H1 (cell line): ENCODE measurements at regions not wholly inside any gene's neighbourhood (a gene's known extent, or its start where the extent isn't known, plus 50 kb on each side); places are given as distances from the start of the nearest gene placed in this dataset.

ENCODE experiments used
- CBX8 ChIP-seq: fragments of 300-800, 300-1000 bp; sonication (generic); IDR thresholded peaks from 2 replicates; pipeline ENCODE4 v1.7.1; 2016; ENCODE audit warnings: low read depth, low read length, borderline replicate concordance
- FOSL1 ChIP-seq: IDR thresholded peaks from 2 replicates; pipeline ENCODE4 v1.6.1; 2011; ENCODE audit warnings: mild to moderate bottlenecking, low read depth, low read length, moderate library complexity; ENCODE audit not compliant: insufficient read depth
- RNF2 ChIP-seq: fragments of 200-900, 300-1000 bp; sonication (generic); IDR thresholded peaks from 2 replicates; pipeline ENCODE4 v1.7.1; 2016; ENCODE audit warnings: borderline replicate concordance, low read depth, mild to moderate bottlenecking, antibody characterized with exemption, low read length; ENCODE audit not compliant: poor library complexity, severe bottlenecking; ENCODE audit errors: missing control alignments
- TAF1 ChIP-seq: IDR thresholded peaks from 2 replicates; pipeline ENCODE4 v1.6.1; 2011; ENCODE audit warnings: mild to moderate bottlenecking, low read depth, low read length
- YY1 ChIP-seq: IDR thresholded peaks from 2 replicates; pipeline ENCODE4 v1.6.1; 2011; ENCODE audit warnings: low read depth, mild to moderate bottlenecking, low read length

GRCh38 chr2:129761569-129762021 is 217.9 kb upstream of the RAB6C start (continued):
- TF ChIP-seq FOSL1 (no peak), TAF1 (no peak), RNF2 (no peak), CBX8 (no peak), YY1 (no peak)
- TF ChIP-seq, all 59 proteins: peak for 0
